Activated T-cell treated with anti-CD3 and anti-CD28 coated beads, Interleukin-2, amount 50 U/mL, for 4 hours (primary cell): ENCODE measurements at regions not wholly inside any gene's neighbourhood (a gene's known extent, or its start where the extent isn't known, plus 50 kb on each side); places are given as distances from the start of the nearest gene placed in this dataset.
"Not testable (repeated sequence)": the region's sequence is repeated elsewhere in the genome, so short reads cannot be mapped to it uniquely, and the experiment has no call there.

Experiments
- ATAC-seq, 2 donors: fragments of 200-7000 bp; cut with Tn5 transposase; one replicate each; pipeline ENCODE4 v1.10.0; 2021
- DNase-seq: peaks from one replicate; pipeline ENCODE4 v3.0.0-alpha.2; 2020
- H3K27me3 Mint-ChIP-seq: one replicate; pipeline ENCODE4 v1.8.0; 2021; ENCODE audit warnings: low read depth, mixed read lengths
- H3K36me3 Mint-ChIP-seq: one replicate; pipeline ENCODE4 v1.8.0; 2022; ENCODE audit warnings: mixed read lengths; ENCODE audit not compliant: insufficient read depth
- H3K4me1 Mint-ChIP-seq: one replicate; pipeline ENCODE4 v1.8.0; 2021; ENCODE audit warnings: low read depth, mixed read lengths
- H3K4me3 Mint-ChIP-seq: one replicate; pipeline ENCODE4 v1.8.0; 2021; ENCODE audit warnings: mild to moderate bottlenecking, moderate library complexity, mixed read lengths
- H3K9me3 Mint-ChIP-seq: one replicate; pipeline ENCODE4 v1.8.0; 2021; ENCODE audit warnings: mixed read lengths

- not testable (repeated sequence) for H3K4me3 Mint-ChIP-seq, H3K4me1 Mint-ChIP-seq, H3K27me3 Mint-ChIP-seq, DNase-seq, H3K36me3 Mint-ChIP-seq, H3K9me3 Mint-ChIP-seq, ATAC-seq
Observed at GRCh38 chr14:59138576-59138975, 49.9 kb upstream of the DAAM1 start.
